ENCODE measurements at regions not wholly inside any gene's neighbourhood (a gene's known extent, or its start where the extent isn't known, plus 50 kb on each side); places are given as distances from the start of the nearest gene placed in this dataset.

GRCh38 chr1:184225283-184226099, 161.3 kb upstream of the C1orf21 start:
- Histone ChIP-seq H2AFZ (ENCODE audit: low read length) (no peak overlapping the region), H3K4me3 (replicated peaks in 1 of 3; ENCODE audit: insufficient read depth in 1 of 3, low read depth in 2 of 3, low read length in 3 of 3) (no peak overlapping the region), H4K20me1 (ENCODE audit: insufficient read depth, low read length) (no peaks in the 10 kb centered on the region), H3K4me2 (ENCODE audit: low read depth, low read length) (no peak overlapping the region), H3K79me2 (ENCODE audit: insufficient read depth, low read length) (no peaks in the 10 kb centered on the region), H3K36me3 (replicated peaks in 1 of 2; ENCODE audit: control insufficient read depth in 1 of 2, insufficient read depth in 2 of 2, low read length in 2 of 2) (no peaks in the 10 kb centered on the region), H3K27me3 (ENCODE audit: control insufficient read depth in 1 of 2, insufficient read depth in 2 of 2, low read length in 2 of 2) (peaks cover 0 to 7% of the 10 kb centered on the region in 2 experiments; a peak in 3 of 5 replicates), H3K27ac (ENCODE audit: extremely low read length, insufficient read depth, low read length) (no peak overlapping the region), H3K9me3 (ENCODE audit: low read length) (no peaks in the 10 kb centered on the region), H3K4me1 (ENCODE audit: insufficient read depth, low read length) (no peaks in the 10 kb centered on the region), H3K9ac (ENCODE audit: insufficient read depth, low read depth, low read length) (no peak overlapping the region)
- POLR2A ChIA-PET: no interaction called here
- no peak for TF ChIP-seq ZNF572 (CRISPR knock-in tag; IDR thresholded peaks at IDR 0.05)
- FAIRE-seq (no peak), ATAC-seq (no peak), DNase-seq (ENCODE audit: low spot score) (no peak)
- no TSS peak for BruUV-seq (replicated peaks)
- CTCF ChIA-PET (ENCODE audit: low intra/inter-chr PET ratio, low total read pairs): no interaction called here
- intact Hi-C loops (cut with micrococcal nuclease; ENCODE audit: unreplicated experiment): loop anchor here (10.0 kb wide), 1 partner anchor 469 kb away; no protein-coding TSS in a partner anchor
- 42% methylated on average over 22 of the region's 23 CpGs for WGBS (ENCODE audit: low lambda C conversion rate)
- in situ Hi-C loops (cut with HindIII; ENCODE audit: extremely low pct_ligation_motif_present, low pct_unique_long_range_greater_than_20kb): no loop called here

GRCh38 chr1:184226100-184226487, 160.7 kb upstream of the C1orf21 start:
- TF ChIP-seq MAZ (IDR thresholded peaks at IDR 0.05; ENCODE audit: borderline replicate concordance, low read depth, low read length): no peak
- no peak for TF ChIP-seq MAZ (CRISPR knock-in tag; IDR thresholded peaks at IDR 0.05; ENCODE audit: low read depth)
- TF ChIP-seq ZNF597 (CRISPR knock-in tag; IDR thresholded peaks at IDR 0.05): no peak
- intact Hi-C loops (cut with micrococcal nuclease; ENCODE audit: unreplicated experiment): loop anchor here (10.0 kb wide), 1 partner anchor 469 kb away; no protein-coding TSS in a partner anchor
- no peak for FAIRE-seq
- H4K20me1 ChIP-seq (ENCODE audit: insufficient read depth, low read length): no peaks in the 10 kb centered on the region
- no peak for DNase-seq (ENCODE audit: low spot score)
- H3K4me1 ChIP-seq (ENCODE audit: insufficient read depth, low read length): no peaks in the 10 kb centered on the region
- H3K9me3 ChIP-seq (ENCODE audit: low read length): no peaks in the 10 kb centered on the region
- in situ Hi-C loops (cut with HindIII; ENCODE audit: extremely low pct_ligation_motif_present, low pct_unique_long_range_greater_than_20kb): no loop called here
- H3K27me3 ChIP-seq (ENCODE audit: control insufficient read depth in 1 of 2, insufficient read depth in 2 of 2, low read length in 2 of 2): peaks cover 0 to 7% of the 10 kb centered on the region in 2 experiments; a peak in 3 of 5 replicates
- no peak overlapping the region for H3K27ac ChIP-seq (ENCODE audit: extremely low read length, insufficient read depth, low read length)
- no peak overlapping the region for H2AFZ ChIP-seq (ENCODE audit: low read length)
- CTCF ChIA-PET (ENCODE audit: low intra/inter-chr PET ratio, low total read pairs): no interaction called here
- ATAC-seq: no peak
- no peaks in the 10 kb centered on the region for H3K36me3 ChIP-seq (replicated peaks in 1 of 2; ENCODE audit: control insufficient read depth in 1 of 2, insufficient read depth in 2 of 2, low read length in 2 of 2)
- POLR2A ChIA-PET: no interaction called here
- no peaks in the 10 kb centered on the region for H3K79me2 ChIP-seq (ENCODE audit: insufficient read depth, low read length)
- WGBS (ENCODE audit: low lambda C conversion rate): 80% methylated on average over 15 of the region's 15 CpGs
- no peak overlapping the region for H3K4me3 ChIP-seq (replicated peaks in 1 of 3; ENCODE audit: insufficient read depth in 1 of 3, low read depth in 2 of 3, low read length in 3 of 3)
- BruUV-seq (replicated peaks): no TSS peak
- H3K9ac ChIP-seq (ENCODE audit: insufficient read depth, low read depth, low read length): no peak overlapping the region
- no peak overlapping the region for H3K4me2 ChIP-seq (ENCODE audit: low read depth, low read length)
